ENCODE measurements at regions not wholly inside any gene's neighbourhood (a gene's known extent, or its start where the extent isn't known, plus 50 kb on each side); places are given as distances from the start of the nearest gene placed in this dataset.

- DNase-seq, result peak; percentile 10 to 22 (median 16)
- TF ChIP-seq CTCF (IDR thresholded peaks at IDR 0.05; ENCODE audit: control extremely low read depth, extremely low read depth), result no peak
Measured at GRCh38 chr3:159266779-159267178, 464.9 kb downstream of the MFSD1 start.

GRCh38 chr3:159271799-159272512, 470.1 kb downstream of the MFSD1 start:
- no peaks in the 10 kb centered on the region for H3K36me3 ChIP-seq (ENCODE audit: control insufficient read depth in 4 of 4, insufficient read depth in 4 of 4, low read length in 4 of 4)
- DNase-seq (no peak), ATAC-seq (ENCODE audit: insufficient read depth, low FRiP score) (no peak)
- no peak overlapping the region for H3K27ac ChIP-seq (ENCODE audit: low read depth in 1 of 2, low read length in 1 of 2)
- H3K27me3 ChIP-seq (ENCODE audit: control insufficient read depth in 3 of 3, insufficient read depth in 3 of 3, low read length in 2 of 3), result no peaks in the 10 kb centered on the region
- no peak overlapping the region for H3K9ac ChIP-seq (ENCODE audit: insufficient read depth in 1 of 2, low read length in 2 of 2)
- TF ChIP-seq CTCF (IDR thresholded peaks at IDR 0.05; ENCODE audit: control extremely low read depth, extremely low read depth), result no peak
- H3K9me3 ChIP-seq (ENCODE audit: control insufficient read depth in 4 of 4, insufficient read depth in 3 of 4, low read length in 3 of 4), result no peaks in the 10 kb centered on the region
- no peak overlapping the region for H3K4me3 ChIP-seq
- 95 to 96% methylated on average over 2 of the region's 2 CpGs for WGBS, 2 donors
- H3K4me1 ChIP-seq (ENCODE audit: control insufficient read depth in 5 of 5, insufficient read depth in 5 of 5, low read length in 5 of 5), result no peaks in the 10 kb centered on the region

More at GRCh38 chr3:159266779-159267178, 464.9 kb downstream of the MFSD1 start:
- H3K9me3 ChIP-seq (ENCODE audit: control insufficient read depth in 4 of 4, insufficient read depth in 3 of 4, low read length in 3 of 4), result no peaks in the 10 kb centered on the region
- 76 to 82% methylated on average over 6 of the region's 6 CpGs for WGBS, 2 donors
- H3K27ac ChIP-seq (ENCODE audit: low read depth in 1 of 2, low read length in 1 of 2), result no peak overlapping the region
- H3K4me1 ChIP-seq (ENCODE audit: control insufficient read depth in 5 of 5, insufficient read depth in 5 of 5, low read length in 5 of 5), result no peaks in the 10 kb centered on the region
- no peak overlapping the region for H3K9ac ChIP-seq (ENCODE audit: insufficient read depth in 1 of 2, low read length in 2 of 2)
- no peaks in the 10 kb centered on the region for H3K27me3 ChIP-seq (ENCODE audit: control insufficient read depth in 3 of 3, insufficient read depth in 3 of 3, low read length in 2 of 3)
- no peaks in the 10 kb centered on the region for H3K36me3 ChIP-seq (ENCODE audit: control insufficient read depth in 4 of 4, insufficient read depth in 4 of 4, low read length in 4 of 4)
- no peak overlapping the region for H3K4me3 ChIP-seq
- ATAC-seq (ENCODE audit: insufficient read depth, low FRiP score), result no peak

DNA sequence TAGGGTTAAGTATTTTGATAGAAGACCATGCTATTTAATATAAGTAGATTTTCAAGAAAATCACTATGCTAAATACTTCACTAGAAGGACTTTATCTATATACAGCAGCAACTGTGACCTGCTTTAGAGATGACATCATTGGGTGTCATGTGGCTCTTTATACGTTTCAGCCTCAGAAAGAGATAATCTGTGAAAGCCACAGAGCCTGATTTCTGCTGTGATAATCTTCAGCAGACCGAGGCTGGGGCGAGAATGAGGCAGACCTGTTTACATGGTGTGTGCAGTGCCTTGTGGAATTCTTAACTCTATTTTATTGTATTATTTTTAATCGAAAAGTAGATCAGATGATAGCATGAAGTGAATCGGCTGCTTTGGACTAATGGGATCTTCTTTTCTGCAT, 471.2 kb downstream of the MFSD1 start:
- H3K4me3 ChIP-seq, result no peak overlapping the region
- WGBS, 2 donors, result 60 to 62% methylated on average over 5 of the region's 5 CpGs
- DNase-seq (no peak), ATAC-seq (ENCODE audit: insufficient read depth, low FRiP score) (no peak)
- no peak overlapping the region for H3K9ac ChIP-seq (ENCODE audit: insufficient read depth in 1 of 2, low read length in 2 of 2)
- no peak for TF ChIP-seq CTCF (IDR thresholded peaks at IDR 0.05; ENCODE audit: control extremely low read depth, extremely low read depth)
- no peaks in the 10 kb centered on the region for H3K4me1 ChIP-seq (ENCODE audit: control insufficient read depth in 5 of 5, insufficient read depth in 5 of 5, low read length in 5 of 5)
- H3K27me3 ChIP-seq (ENCODE audit: control insufficient read depth in 3 of 3, insufficient read depth in 3 of 3, low read length in 2 of 3), result no peaks in the 10 kb centered on the region
- no peaks in the 10 kb centered on the region for H3K9me3 ChIP-seq (ENCODE audit: control insufficient read depth in 4 of 4, insufficient read depth in 3 of 4, low read length in 3 of 4)
- no peak overlapping the region for H3K27ac ChIP-seq (ENCODE audit: low read depth in 1 of 2, low read length in 1 of 2)
- H3K36me3 ChIP-seq (ENCODE audit: control insufficient read depth in 4 of 4, insufficient read depth in 4 of 4, low read length in 4 of 4), result no peaks in the 10 kb centered on the region

DNA sequence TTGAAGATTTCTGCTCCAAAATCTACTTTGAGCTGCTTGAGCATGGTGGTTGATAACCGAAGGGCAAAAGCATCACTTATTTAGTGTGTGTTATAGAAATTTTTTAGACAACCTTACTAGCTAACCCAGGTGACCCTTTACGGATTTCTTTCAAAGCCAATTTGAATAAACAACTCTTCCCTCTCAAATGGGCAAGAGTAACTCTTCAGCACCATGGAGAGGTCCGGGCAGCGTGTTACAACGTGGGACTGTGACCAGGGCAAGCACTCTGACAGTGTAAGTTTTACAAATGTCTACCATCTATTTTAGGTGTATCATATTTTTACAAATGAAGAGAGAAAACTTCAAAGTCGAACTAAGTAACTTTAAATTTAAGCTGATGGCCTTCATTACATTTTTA, 471.8 kb downstream of the MFSD1 start:
- no peaks in the 10 kb centered on the region for H3K36me3 ChIP-seq (ENCODE audit: control insufficient read depth in 4 of 4, insufficient read depth in 4 of 4, low read length in 4 of 4)
- no peak for ATAC-seq (ENCODE audit: insufficient read depth, low FRiP score)
- DNase-seq, result peak; percentile 54 to 72 (median 54)
- H3K27me3 ChIP-seq (ENCODE audit: control insufficient read depth in 3 of 3, insufficient read depth in 3 of 3, low read length in 2 of 3), result no peaks in the 10 kb centered on the region
- no peak overlapping the region for H3K4me3 ChIP-seq
- H3K9ac ChIP-seq (ENCODE audit: insufficient read depth in 1 of 2, low read length in 2 of 2), result no peak overlapping the region
- no peak for TF ChIP-seq CTCF (IDR thresholded peaks at IDR 0.05; ENCODE audit: control extremely low read depth, extremely low read depth)
- 12 to 14% methylated on average over 6 of the region's 6 CpGs for WGBS, 2 donors
- no peaks in the 10 kb centered on the region for H3K9me3 ChIP-seq (ENCODE audit: control insufficient read depth in 4 of 4, insufficient read depth in 3 of 4, low read length in 3 of 4)
- H3K4me1 ChIP-seq (ENCODE audit: control insufficient read depth in 5 of 5, insufficient read depth in 5 of 5, low read length in 5 of 5), result no peaks in the 10 kb centered on the region
- H3K27ac ChIP-seq (ENCODE audit: low read depth in 1 of 2, low read length in 1 of 2), result no peak overlapping the region
